GM12892 (cell line): ENCODE measurements at regions not wholly inside any gene's neighbourhood (a gene's known extent, or its start where the extent isn't known, plus 50 kb on each side); places are given as distances from the start of the nearest gene placed in this dataset.

Source experiments
- POLR2A ChIP-seq: IDR thresholded peaks from 2 replicates; pipeline ENCODE4 v1.6.1; 2011; ENCODE audit warnings: low read depth, low read length, control low read depth
- TAF1 ChIP-seq: IDR thresholded peaks from 2 replicates; pipeline ENCODE4 v1.6.1; 2011; ENCODE audit warnings: low read depth, mild to moderate bottlenecking, control low read depth, low read length, borderline replicate concordance

- TF ChIP-seq POLR2A, result no peak
- TF ChIP-seq TAF1, result no peak
Observed at GRCh38 chr7:10596827-10597226, 376.8 kb upstream of the PHF14 start.
